H1 (cell line): ENCODE measurements at regions not wholly inside any gene's neighbourhood (a gene's known extent, or its start where the extent isn't known, plus 50 kb on each side); places are given as distances from the start of the nearest gene placed in this dataset.

Source experiments
- CTCF ChIA-PET: fragments of 300-600 bp; sonication (Branson Sonifier 250); formaldehyde crosslinking; loops from one replicate; lab custom pipeline; 2021; ENCODE audit not compliant: partially characterized antibody; lab: Charles Lee
- POLR2A ChIA-PET: fragments of 300-600 bp; sonication (Branson Sonifier 250); formaldehyde crosslinking; loops from one replicate; lab custom pipeline; 2021; ENCODE audit warnings: inconsistent platforms; ENCODE audit not compliant: partially characterized antibody; lab: Charles Lee
- DNase-seq, 2 experiments: peaks; one replicate each; pipeline versions ENCODE4 v3.0.0 to v3.0.0-alpha.2; 2010 to 2022; ENCODE audit warnings: low spot score in 2 of 2, low read depth in 1 of 2, mixed read lengths in 1 of 2
- FAIRE-seq: peaks from 2 replicates; lab custom pipeline; 2011; peaks lifted over from hg19 to GRCh38; lab: Jason Lieb, UNC
- H2AFZ ChIP-seq: 2 replicates; pipeline ENCODE4 v1.8.1; 2012; ENCODE audit warnings: low read length, inconsistent platforms
- H2AK5ac ChIP-seq: 2 replicates; pipeline ENCODE4 v1.6.1; 2013; ENCODE audit warnings: low read depth, low read length
- H2BK120ac ChIP-seq: replicated peaks from 2 replicates; pipeline ENCODE3; 2013; ENCODE audit warnings: low read depth, low read length, inconsistent platforms
- H2BK12ac ChIP-seq: 2 replicates; pipeline ENCODE4 v1.6.1; 2013; ENCODE audit warnings: low read depth, low read length
- H2BK15ac ChIP-seq: 2 replicates; pipeline ENCODE4 v1.6.1; 2013; ENCODE audit warnings: low read length
- H2BK20ac ChIP-seq: 2 replicates; pipeline ENCODE4 v1.6.1; 2013; ENCODE audit warnings: low read length
- H2BK5ac ChIP-seq: 2 replicates; pipeline ENCODE4 v1.6.1; 2013; ENCODE audit warnings: low read depth, low read length
- H3K14ac ChIP-seq: 2 replicates; pipeline ENCODE4 v1.6.1; 2013; ENCODE audit warnings: inconsistent platforms; ENCODE audit not compliant: insufficient read length
- H3K18ac ChIP-seq: 2 replicates; pipeline ENCODE4 v1.6.1; 2013; ENCODE audit warnings: low read length; ENCODE audit errors: extremely low read depth
- H3K23ac ChIP-seq: 2 replicates; pipeline ENCODE4 v1.6.1; 2013; ENCODE audit warnings: inconsistent platforms; ENCODE audit not compliant: insufficient read length
- H3K23me2 ChIP-seq: 2 replicates; pipeline ENCODE4 v1.6.1; 2013; ENCODE audit warnings: low read depth, low read length
- H3K27ac ChIP-seq: 2 replicates; pipeline ENCODE4 v1.6.1; 2011; ENCODE audit warnings: low read depth, low read length, inconsistent platforms
- H3K27me3 ChIP-seq, 4 experiments: replicated peaks in 1 of 4; 1 replicate in 1 of 4; 2 replicates in 3 of 4; pipeline versions ENCODE4 v1.6.1 to v1.8.1; 2011 to 2013; ENCODE audit warnings: low read length in 3 of 4, mild to moderate bottlenecking in 3 of 4, inconsistent platforms in 2 of 4, mixed read lengths in 2 of 4, moderate library complexity in 1 of 4; ENCODE audit not compliant: control insufficient read depth in 3 of 4, insufficient read depth in 3 of 4; ENCODE audit errors: extremely low read depth in 1 of 4
- H3K36me3 ChIP-seq, 4 experiments: 2 replicates each; pipeline versions ENCODE4 v1.6.1 to v1.8.1; 2011 to 2013; ENCODE audit warnings: mild to moderate bottlenecking in 4 of 4, low read length in 3 of 4, moderate library complexity in 2 of 4, control low read depth in 1 of 4, inconsistent platforms in 1 of 4; ENCODE audit not compliant: insufficient read depth in 4 of 4, control insufficient read depth in 2 of 4
- H3K4ac ChIP-seq: replicated peaks from 2 replicates; pipeline ENCODE3; 2013; ENCODE audit warnings: low read length, low read depth, mixed read lengths, inconsistent platforms; ENCODE audit not compliant: insufficient read length
- H3K4me1 ChIP-seq, 4 experiments: replicated peaks in 1 of 4; 1 replicate in 1 of 4; 2 replicates in 3 of 4; pipeline versions ENCODE4 v1.6.1 to v1.8.1; 2011 to 2013; ENCODE audit warnings: low read length in 3 of 4, inconsistent platforms in 2 of 4, mixed read lengths in 1 of 4; ENCODE audit not compliant: insufficient read depth in 4 of 4, control insufficient read depth in 3 of 4
- H3K4me2 ChIP-seq, 2 experiments: 2 replicates each; pipeline versions ENCODE4 v1.6.1 to v1.8.1; 2011 to 2013; ENCODE audit warnings: low read depth in 2 of 2, low read length in 2 of 2, control low read depth in 1 of 2, inconsistent platforms in 1 of 2, mild to moderate bottlenecking in 1 of 2; ENCODE audit not compliant: insufficient read depth in 1 of 2
- H3K4me3 ChIP-seq, 4 experiments: fragments of 200-600, 300-600 bp in 1 of 4; sonication (generic), shearing (Covaris generic), sonication (Bioruptor Twin) in 1 of 4; 2 replicates each; pipeline versions ENCODE4 v1.5.1 to v1.8.1; 2011 to 2016; ENCODE audit warnings: low read length in 4 of 4, low read depth in 3 of 4, control low read depth in 2 of 4, inconsistent platforms in 2 of 4, mild to moderate bottlenecking in 2 of 4, mixed read lengths in 1 of 4, moderate library complexity in 1 of 4; ENCODE audit not compliant: insufficient read depth in 2 of 4; ENCODE audit errors: extremely low read depth in 1 of 4
- H3K56ac ChIP-seq: replicated peaks from 2 replicates; pipeline ENCODE3; 2013; ENCODE audit warnings: low read depth, mild to moderate bottlenecking, mixed read lengths, low read length, inconsistent platforms; ENCODE audit not compliant: insufficient read length
- H3K79me1 ChIP-seq: 2 replicates; pipeline ENCODE4 v1.6.1; 2013; ENCODE audit warnings: low read depth, low read length, control low read depth
- H3K79me2 ChIP-seq, 2 experiments: 2 replicates each; pipeline versions ENCODE4 v1.6.1 to v1.8.1; 2012 to 2013; ENCODE audit warnings: low read length in 2 of 2, mild to moderate bottlenecking in 2 of 2, inconsistent platforms in 1 of 2; ENCODE audit not compliant: insufficient read depth in 2 of 2, control insufficient read depth in 1 of 2
- H3K9ac ChIP-seq, 4 experiments: replicated peaks in 1 of 4; 1 replicate in 1 of 4; 2 replicates in 3 of 4; pipeline versions ENCODE4 v1.6.1 to v1.8.1; 2011 to 2013; ENCODE audit warnings: low read depth in 3 of 4, low read length in 3 of 4, control low read depth in 2 of 4, mild to moderate bottlenecking in 2 of 4, moderate library complexity in 2 of 4, inconsistent platforms in 1 of 4; ENCODE audit errors: extremely low read depth in 1 of 4
- H3K9me3 ChIP-seq, 2 experiments: 2 replicates each; pipeline versions ENCODE4 v1.6.1 to v1.8.1; 2012 to 2013; ENCODE audit warnings: mild to moderate bottlenecking in 2 of 2, moderate library complexity in 2 of 2, control low read depth in 1 of 2, inconsistent platforms in 1 of 2, low read depth in 1 of 2, low read length in 1 of 2, mixed read lengths in 1 of 2; ENCODE audit not compliant: insufficient read depth in 2 of 2
- H4K20me1 ChIP-seq, 2 experiments: replicated peaks in 1 of 2; 2 replicates each; pipeline versions ENCODE3 to v1.8.1; 2011 to 2013; ENCODE audit warnings: inconsistent platforms in 2 of 2, low read length in 2 of 2, mild to moderate bottlenecking in 1 of 2; ENCODE audit not compliant: insufficient read depth in 2 of 2, control insufficient read depth in 1 of 2
- H4K5ac ChIP-seq: 2 replicates; pipeline ENCODE4 v1.6.1; 2013; ENCODE audit warnings: low read length, low read depth, mixed read lengths, inconsistent platforms; ENCODE audit not compliant: insufficient read length
- H4K8ac ChIP-seq: 2 replicates; pipeline ENCODE4 v1.8.0; 2013; ENCODE audit warnings: mild to moderate bottlenecking, moderate library complexity, low read length, inconsistent platforms; ENCODE audit not compliant: insufficient read depth; ENCODE audit errors: extremely low read depth
- H4K91ac ChIP-seq: replicated peaks from 2 replicates; pipeline ENCODE3; 2013; ENCODE audit warnings: low read length, mixed read lengths, inconsistent platforms; ENCODE audit not compliant: insufficient read length
- BRCA1 ChIP-seq: IDR thresholded peaks from 2 replicates; pipeline ENCODE4 v1.6.1; 2012; ENCODE audit warnings: low read depth, low read length, improper control_type of control experiment
- KDM4A ChIP-seq: IDR thresholded peaks from one replicate; pipeline ENCODE4 v1.7.1; 2012; ENCODE audit warnings: low read depth, mild to moderate bottlenecking, moderate library complexity, low read length, inconsistent platforms; ENCODE audit not compliant: severe bottlenecking
- KDM5A ChIP-seq: fragments of 200-600 bp; IDR thresholded peaks from 2 replicates; pipeline ENCODE4 v1.7.1; 2012; ENCODE audit warnings: mild to moderate bottlenecking, low read length, inconsistent platforms, mixed read lengths
- RAD21 ChIP-seq, 2 experiments: IDR thresholded peaks in 1 of 2; conservative IDR thresholded peaks in 1 of 2; 2 replicates each; pipeline ENCODE4 v1.6.1; 2011; ENCODE audit warnings: low read depth in 2 of 2, low read length in 2 of 2, improper control_type of control experiment in 1 of 2, inconsistent platforms in 1 of 2, mild to moderate bottlenecking in 1 of 2, moderate library complexity in 1 of 2
- SP4 ChIP-seq: IDR thresholded peaks from 2 replicates; pipeline ENCODE4 v1.6.1; 2012; ENCODE audit warnings: low read length, inconsistent platforms
- WGBS, 2 experiments: shearing (Covaris generic) in 1 of 2; methylation state at CpG; one replicate each; pipeline versions ENCODE4 v1.1.6 to v1.1.7; 2013 to 2015; ENCODE audit warnings: low lambda C conversion rate in 2 of 2, mixed read lengths in 2 of 2, inconsistent platforms in 1 of 2, low coverage in 1 of 2, missing lambda C conversion rate in 1 of 2; ENCODE audit not compliant: insufficient replicate concordance in 2 of 2, insufficient coverage in 1 of 2, insufficient read length in 1 of 2; ENCODE audit errors: extremely low coverage in 1 of 2, missing lambda C conversion rate in 1 of 2; 5-methylcytosine and 5-hydroxymethylcytosine counted together

- no peak overlapping the region for H3K23ac ChIP-seq
- no peak overlapping the region for H4K5ac ChIP-seq
- H3K79me1 ChIP-seq, result no peaks in the 10 kb centered on the region
- no peak overlapping the region; the same call in 1 of the 2 replicates for H2AK5ac ChIP-seq
- H3K4me1 ChIP-seq, result peaks cover 0 to 15% (median 6%) of the 10 kb centered on the region in 4 experiments; a peak in 6 of 7 replicates
- H2AFZ ChIP-seq, result no peak overlapping the region
- no peak overlapping the region for H3K4me2 ChIP-seq
- TF ChIP-seq KDM5A, result no peak
- TF ChIP-seq KDM4A, result no peak
- no peak for TF ChIP-seq BRCA1
- no peak for TF ChIP-seq RAD21 (IDR thresholded peaks at IDR 0.05 in 1 of 2, conservative IDR thresholded peaks at IDR 0.05 in 1 of 2; ENCODE audit: low read depth in 2 of 2, low read length in 2 of 2)
- TF ChIP-seq SP4, result no peak
- TF ChIP-seq, all 59 proteins: peak for 0
- H2BK120ac ChIP-seq, result no peak overlapping the region
- no peak overlapping the region for H2BK5ac ChIP-seq
- no peak overlapping the region for H3K27ac ChIP-seq
- H4K91ac ChIP-seq, result no peak overlapping the region
- H4K20me1 ChIP-seq, result no peaks in the 10 kb centered on the region
- no peak overlapping the region for H3K56ac ChIP-seq
- H3K9ac ChIP-seq, result no peak overlapping the region
- no peak overlapping the region for H2BK15ac ChIP-seq
- no peak for DNase-seq
- 93% methylated on average over 5 of the region's 5 CpGs; no CpG with 5 or more reads in 1 of the 2 experiments for WGBS, 2 experiments
- POLR2A ChIA-PET, result no interaction called here
- H3K79me2 ChIP-seq, result no peaks in the 10 kb centered on the region
- CTCF ChIA-PET, result interaction anchor here (1.9 to 2.5 kb wide), 2 partner anchors 30 to 294 kb away, joined by 6 read pairs; no protein-coding TSS in a partner anchor
- H3K4me3 ChIP-seq, result no peak overlapping the region
- peak overlapping the region; percentile 43; the same call in 1 of the 2 replicates for H4K8ac ChIP-seq
- H3K9me3 ChIP-seq, result no peaks in the 10 kb centered on the region
- no peak overlapping the region for H2BK20ac ChIP-seq
- H3K14ac ChIP-seq, result no peak overlapping the region
- H2BK12ac ChIP-seq, result no peak overlapping the region
- peaks cover 0 to 3% (median 0%) of the 10 kb centered on the region in 4 experiments; a peak in 2 of 7 replicates for H3K27me3 ChIP-seq
- no peak overlapping the region for H3K18ac ChIP-seq
- H3K4ac ChIP-seq, result no peak overlapping the region
- H3K23me2 ChIP-seq, result no peaks in the 10 kb centered on the region
- no peaks in the 10 kb centered on the region for H3K36me3 ChIP-seq
- no peak for FAIRE-seq
Measured at GRCh38 chr7:155220903-155221302, 76.8 kb upstream of the INSIG1 start.
